ENCODE measurements at regions not wholly inside any gene's neighbourhood (a gene's known extent, or its start where the extent isn't known, plus 50 kb on each side); places are given as distances from the start of the nearest gene placed in this dataset.

DNA sequence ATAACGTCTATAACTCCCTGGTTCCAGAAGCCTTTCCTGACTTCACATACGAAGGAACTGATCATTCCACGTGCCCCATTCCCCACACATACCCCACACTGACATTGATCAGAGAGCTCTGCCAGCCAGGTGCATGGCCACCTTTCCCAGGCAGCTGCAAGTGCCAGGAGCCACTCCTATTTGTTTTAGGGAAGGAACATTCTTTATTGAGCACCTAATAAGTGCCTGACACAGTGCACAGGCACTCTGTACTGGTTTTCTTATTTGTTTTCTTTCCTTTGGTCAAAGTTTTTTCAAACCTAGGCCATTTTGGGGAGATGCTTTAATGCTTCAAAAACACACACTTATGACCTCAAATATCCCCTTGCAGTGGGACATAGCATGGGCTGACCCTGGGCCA lies 50.0 kb downstream of the PITPNM2 start:
- 75 to 83% methylated on average over 3 of the region's 3 CpGs for WGBS, 2 donors
- peaks cover 22 to 97% (median 79%) of the 10 kb centered on the region in 9 donors for H3K4me1 ChIP-seq
- no peak for DNase-seq

DNA sequence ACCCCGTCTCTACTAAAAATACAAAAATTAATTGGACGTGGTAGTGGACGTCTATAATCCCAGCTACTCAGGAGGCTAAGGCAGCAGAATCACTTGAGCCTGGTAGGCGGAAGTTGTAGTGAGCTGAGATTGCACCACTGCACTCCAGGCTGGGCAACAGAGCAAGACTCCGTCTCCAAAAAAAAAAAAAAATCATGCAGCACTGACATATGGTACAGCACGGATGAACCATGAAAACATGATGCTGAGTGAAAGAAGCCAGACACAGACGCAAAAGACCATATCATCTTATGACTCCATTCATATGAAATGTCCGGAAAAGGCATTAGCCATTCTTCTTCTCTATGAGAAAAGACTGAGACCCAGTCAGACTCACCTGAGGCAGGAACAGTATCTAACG lies 50.4 kb downstream of the PITPNM2 start:
- intact Hi-C loops (cut with DNase I) = loop anchor here in 1 of 10 donors (5.0 kb wide), 1 partner anchor 38 kb away; no protein-coding TSS in a partner anchor
- DNase-seq (no peak), ATAC-seq (no peak)
- H3K4me1 ChIP-seq = peaks cover 26 to 97% (median 80%) of the 10 kb centered on the region in 9 donors
- no peak overlapping the region for H3K4me3 ChIP-seq
- peak overlapping the region in 8 of 10 donors; percentile 8 to 88 (median 51) for H3K27ac ChIP-seq
- TF ChIP-seq, protein P1, sequence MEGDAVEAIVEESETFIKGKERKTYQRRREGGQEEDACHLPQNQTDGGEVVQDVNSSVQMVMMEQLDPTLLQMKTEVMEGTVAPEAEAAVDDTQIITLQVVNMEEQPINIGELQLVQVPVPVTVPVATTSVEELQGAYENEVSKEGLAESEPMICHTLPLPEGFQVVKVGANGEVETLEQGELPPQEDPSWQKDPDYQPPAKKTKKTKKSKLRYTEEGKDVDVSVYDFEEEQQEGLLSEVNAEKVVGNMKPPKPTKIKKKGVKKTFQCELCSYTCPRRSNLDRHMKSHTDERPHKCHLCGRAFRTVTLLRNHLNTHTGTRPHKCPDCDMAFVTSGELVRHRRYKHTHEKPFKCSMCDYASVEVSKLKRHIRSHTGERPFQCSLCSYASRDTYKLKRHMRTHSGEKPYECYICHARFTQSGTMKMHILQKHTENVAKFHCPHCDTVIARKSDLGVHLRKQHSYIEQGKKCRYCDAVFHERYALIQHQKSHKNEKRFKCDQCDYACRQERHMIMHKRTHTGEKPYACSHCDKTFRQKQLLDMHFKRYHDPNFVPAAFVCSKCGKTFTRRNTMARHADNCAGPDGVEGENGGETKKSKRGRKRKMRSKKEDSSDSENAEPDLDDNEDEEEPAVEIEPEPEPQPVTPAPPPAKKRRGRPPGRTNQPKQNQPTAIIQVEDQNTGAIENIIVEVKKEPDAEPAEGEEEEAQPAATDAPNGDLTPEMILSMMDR (IDR thresholded peaks at IDR 0.05) = no peak
- peaks cover 0 to 4% (median 0%) of the 10 kb centered on the region in 9 donors for H3K36me3 ChIP-seq
- whole genome bisulfite sequencing, 2 donors = 80 to 81% methylated on average over 9 of the region's 9 CpGs
- H3K9me3 ChIP-seq = no peaks in the 10 kb centered on the region
- no peaks in the 10 kb centered on the region for H3K27me3 ChIP-seq

More for the DNA sequence above, 50.0 kb downstream of the PITPNM2 start:
- Histone ChIP-seq H3K36me3 (peaks cover 0 to 4% (median 0%) of the 10 kb centered on the region in 9 donors), H3K27ac (peak overlapping the region in 9 of 10 donors; percentile 8 to 88 (median 47)), H3K4me3 (no peak overlapping the region), H3K27me3 (no peaks in the 10 kb centered on the region), H3K9me3 (no peaks in the 10 kb centered on the region)
- no peak for ATAC-seq
- TF ChIP-seq, protein P1 (IDR thresholded peaks at IDR 0.05) = no peak
- intact Hi-C loops (cut with DNase I) = loop anchor here in 1 of 10 donors (5.0 kb wide), 1 partner anchor 39 kb away; no protein-coding TSS in a partner anchor

DNA sequence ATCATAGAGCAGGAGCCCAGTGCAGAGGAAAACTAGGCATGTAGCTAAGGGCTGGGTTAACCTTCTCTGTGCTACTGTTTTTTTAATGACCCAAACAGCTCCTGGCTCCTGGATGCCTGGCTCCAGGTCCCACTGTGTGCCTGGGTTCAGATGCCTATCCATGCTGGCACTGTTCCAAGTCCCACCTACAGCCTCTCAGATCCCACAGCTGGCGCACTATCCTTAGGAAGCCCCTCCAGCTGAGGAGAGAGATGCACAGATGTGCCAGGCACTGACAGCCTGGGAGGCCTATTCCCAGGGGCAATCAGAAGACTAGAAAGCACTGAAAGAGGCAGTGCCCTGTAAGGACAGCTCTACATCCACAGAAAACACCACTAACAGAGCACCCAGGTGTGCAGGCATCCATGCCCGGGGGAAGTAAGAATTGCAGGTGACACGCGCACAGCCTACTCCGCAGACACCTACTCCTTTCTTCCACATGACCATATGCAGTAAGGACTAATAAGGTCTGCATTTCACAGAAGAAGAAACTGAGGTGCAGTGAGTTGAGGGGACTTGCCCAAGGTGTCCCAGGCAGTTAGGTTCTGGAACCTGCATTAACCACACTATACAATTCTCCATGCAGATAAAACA lies 51.2 kb downstream of the PITPNM2 start:
- TF ChIP-seq, protein P1 (IDR thresholded peaks at IDR 0.05) = no peak
- Histone ChIP-seq H3K4me1 (peaks cover 32 to 97% (median 87%) of the 10 kb centered on the region in 9 donors), H3K27me3 (no peaks in the 10 kb centered on the region), H3K27ac (peak overlapping the region in 7 of 10 donors; percentile 21 to 87 (median 82)), H3K4me3 (no peak overlapping the region), H3K36me3 (peaks cover 0 to 4% (median 0%) of the 10 kb centered on the region in 9 donors), H3K9me3 (no peaks in the 10 kb centered on the region)
- 92 to 98% methylated on average over 5 of the region's 5 CpGs for WGBS, 2 donors
- no peak for DNase-seq
- ATAC-seq = no peak
- intact Hi-C loops (cut with DNase I) = loop anchor here in 5 of 10 donors (2.0 to 10.0 kb wide), 5 partner anchors 37 to 57 kb away; no protein-coding TSS in a partner anchor

DNA sequence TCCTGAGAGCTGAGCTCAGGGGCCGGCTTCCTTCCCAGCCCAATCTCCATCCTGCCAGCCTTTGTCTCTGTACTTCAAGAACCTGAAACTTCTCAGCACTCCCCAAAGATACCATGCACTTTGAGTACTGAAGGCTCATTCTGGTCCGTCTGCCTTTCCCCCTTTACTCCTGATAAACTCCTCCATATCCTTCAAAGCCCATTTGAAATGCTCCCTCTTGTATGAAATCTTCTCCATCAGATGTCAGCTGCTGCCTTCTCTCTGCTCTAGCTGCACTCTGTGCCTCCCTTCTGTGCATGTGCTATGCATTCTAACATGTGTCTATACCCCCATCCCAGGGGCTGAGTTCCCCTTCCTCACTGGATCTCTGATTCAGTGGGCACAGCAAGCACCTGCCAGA lies 52.1 kb downstream of the PITPNM2 start:
- Histone ChIP-seq H3K27ac (peak overlapping the region in 9 of 10 donors; percentile 62 to 90 (median 85)), H3K36me3 (peaks cover 0 to 4% (median 0%) of the 10 kb centered on the region in 9 donors), H3K9me3 (no peaks in the 10 kb centered on the region), H3K4me1 (peaks cover 39 to 100% (median 93%) of the 10 kb centered on the region in 9 donors), H3K4me3 (no peak overlapping the region), H3K27me3 (no peaks in the 10 kb centered on the region)
- intact Hi-C loops (cut with DNase I) = loop anchor here in 4 of 10 donors (2.0 to 10.0 kb wide), 5 partner anchors 36 to 56 kb away; no protein-coding TSS in a partner anchor
- no peak for DNase-seq
- ATAC-seq = no peak
- TF ChIP-seq, protein P1 (IDR thresholded peaks at IDR 0.05) = no peak
- 67 to 83% methylated on average over 2 of the region's 2 CpGs for WGBS, 2 donors

Data from heart right ventricle (tissue), 16 donors.